ENCODE measurements at regions not wholly inside any gene's neighbourhood (a gene's known extent, or its start where the extent isn't known, plus 50 kb on each side); places are given as distances from the start of the nearest gene placed in this dataset.

- DNase-seq, result no peak
These were observed 64.9 kb upstream of the RREB1 start for GRCh38 chr6:7042654-7043545.

- DNase-seq, result no peak
These were observed 62.4 kb upstream of the RREB1 start for GRCh38 chr6:7045331-7045730.

- no peak for DNase-seq
These were observed 62.0 kb upstream of the RREB1 start for GRCh38 chr6:7045746-7046145.

- DNase-seq, result no peak
These were observed 60.6 kb upstream of the RREB1 start for GRCh38 chr6:7047128-7047527.

GRCh38 chr6:7047966-7048365, 59.8 kb upstream of the RREB1 start:
- no peak for DNase-seq

GRCh38 chr6:7048894-7049293, 58.9 kb upstream of the RREB1 start:
- DNase-seq, result no peak

GRCh38 chr6:7050004-7050403, 57.8 kb upstream of the RREB1 start:
- DNase-seq, result no peak

GRCh38 chr6:7050872-7051779, 56.6 kb upstream of the RREB1 start:
- DNase-seq, result no peak

GRCh38 chr6:7051780-7052442, 55.9 kb upstream of the RREB1 start:
- no peak for DNase-seq

GRCh38 chr6:7052443-7053011, 55.2 kb upstream of the RREB1 start:
- DNase-seq, result no peak

- no peak for DNase-seq
These were observed 54.5 kb upstream of the RREB1 start for GRCh38 chr6:7053125-7053774.
